Activated CD4-positive, alpha-beta T cell treated with anti-CD3 and anti-CD28 coated beads, Interleukin-2, Interleukin-6, amounts not matched to agents 100 ng/mL and 50 ng/mL, durations not matched to agents 16 hours and 8 hours (primary cell): ENCODE measurements at regions not wholly inside any gene's neighbourhood (a gene's known extent, or its start where the extent isn't known, plus 50 kb on each side); places are given as distances from the start of the nearest gene placed in this dataset.

Experiments used
- DNase-seq: peaks from one replicate; pipeline ENCODE4 v3.0.0-alpha.2; 2020

GRCh38 chr2:16288371-16289112, 348.2 kb downstream of the MYCN start:
- no peak for DNase-seq

GRCh38 chr2:16287831-16288230, 347.5 kb downstream of the MYCN start:
- DNase-seq: no peak

GRCh38 chr2:16287281-16287680, 346.9 kb downstream of the MYCN start:
- DNase-seq: no peak

GRCh38 chr2:16285813-16286510, 345.6 kb downstream of the MYCN start:
- no peak for DNase-seq

GRCh38 chr2:16284941-16285625, 344.7 kb downstream of the MYCN start:
- DNase-seq: no peak

- DNase-seq: no peak
Measured at GRCh38 chr2:16283071-16283850, 342.9 kb downstream of the MYCN start.

- DNase-seq: no peak
Measured at GRCh38 chr2:16282511-16282910, 342.2 kb downstream of the MYCN start.

- DNase-seq: peak; percentile 13
Measured at GRCh38 chr2:16281451-16282335, 341.3 kb downstream of the MYCN start.

- DNase-seq: no peak
Measured at GRCh38 chr2:16280081-16280480, 339.7 kb downstream of the MYCN start.

GRCh38 chr2:16279641-16280040, 339.3 kb downstream of the MYCN start:
- no peak for DNase-seq

- DNase-seq: no peak
Measured at GRCh38 chr2:16279201-16279570, 338.8 kb downstream of the MYCN start.

GRCh38 chr2:16278421-16279200, 338.3 kb downstream of the MYCN start:
- DNase-seq: no peak

- no peak for DNase-seq
Measured at GRCh38 chr2:16277117-16277516, 336.8 kb downstream of the MYCN start.

- no peak for DNase-seq
Measured at GRCh38 chr2:16275661-16276060, 335.3 kb downstream of the MYCN start.

- DNase-seq: no peak
Measured at GRCh38 chr2:16275131-16275530, 334.8 kb downstream of the MYCN start.

GRCh38 chr2:16273111-16273510, 332.8 kb downstream of the MYCN start:
- DNase-seq: no peak

GRCh38 chr2:16272038-16272788, 331.9 kb downstream of the MYCN start:
- no peak for DNase-seq

- no peak for DNase-seq
Measured at GRCh38 chr2:16271231-16271896, 331.0 kb downstream of the MYCN start.

GRCh38 chr2:16270441-16270840, 330.1 kb downstream of the MYCN start:
- no peak for DNase-seq
